Hepatocyte (in vitro differentiated cells): ENCODE measurements at regions not wholly inside any gene's neighbourhood (a gene's known extent, or its start where the extent isn't known, plus 50 kb on each side); places are given as distances from the start of the nearest gene placed in this dataset.

ENCODE experiments used
- CTCF ChIP-seq: fragments of 200-600 bp; sonication (generic); IDR thresholded peaks from 2 replicates; pipeline ENCODE4 v1.5.1; 2016; ENCODE audit warnings: antibody characterized with exemption, mild to moderate bottlenecking; ENCODE audit not compliant: poor library complexity
- EZH2phosphoT487 ChIP-seq: fragments of 200-600 bp; sonication (generic); IDR thresholded peaks from one replicate; pipeline ENCODE4 v1.6.1; 2018; ENCODE audit warnings: antibody characterized with exemption, mild to moderate bottlenecking, low read depth, moderate library complexity; ENCODE audit not compliant: unreplicated experiment, severe bottlenecking

- TF ChIP-seq CTCF (no peak), EZH2phosphoT487 (no peak)
Observed at GRCh38 chr5:135253601-135254178, 145.3 kb downstream of the MACROH2A1 start.
